MCF 10A (cell line): ENCODE measurements at regions not wholly inside any gene's neighbourhood (a gene's known extent, or its start where the extent isn't known, plus 50 kb on each side); places are given as distances from the start of the nearest gene placed in this dataset.

ENCODE experiments used
- BruUV-seq: library from RNA; stranded (reverse); fragments of 400-500 nt; replicated peaks from 2 replicates; lab custom pipeline; 2021; lab: Mats Ljungman, UMichigan
- CTCF ChIA-PET: fragments of 300-600 bp; sonication (Branson Sonifier 250); formaldehyde crosslinking; extraction: SDS; loops from one replicate; lab custom pipeline; 2021; ENCODE audit warnings: antibody characterized with exemption, inconsistent platforms; lab: Yijun Ruan, JAX
- POLR2A ChIA-PET: fragments of 300-600, 350-650 bp; sonication (Branson Sonifier 250); formaldehyde crosslinking; extraction: SDS; loops from one replicate; lab custom pipeline; 2020; ENCODE audit warnings: antibody characterized with exemption, inconsistent platforms; lab: Yijun Ruan, JAX
- DNase-seq: peaks from one replicate; pipeline ENCODE4 v3.0.0-alpha.2; 2018; ENCODE audit not compliant: unreplicated experiment
- H3K27ac Mint-ChIP-seq: one replicate; pipeline ENCODE4 v1.8.0; 2022; ENCODE audit warnings: mild to moderate bottlenecking, low read depth, mixed read lengths; ENCODE audit not compliant: unreplicated experiment
- H3K27me3 Mint-ChIP-seq: one replicate; pipeline ENCODE4 v1.8.0; 2022; ENCODE audit warnings: mixed read lengths; ENCODE audit not compliant: insufficient read depth, unreplicated experiment
- H3K36me3 Mint-ChIP-seq: one replicate; pipeline ENCODE4 v1.8.0; 2022; ENCODE audit warnings: mild to moderate bottlenecking, moderate library complexity, mixed read lengths; ENCODE audit not compliant: insufficient read depth, unreplicated experiment
- H3K4me1 Mint-ChIP-seq: one replicate; pipeline ENCODE4 v1.8.0; 2022; ENCODE audit warnings: mixed read lengths; ENCODE audit not compliant: insufficient read depth, unreplicated experiment
- H3K4me3 Mint-ChIP-seq: one replicate; pipeline ENCODE4 v1.8.0; 2022; ENCODE audit warnings: mild to moderate bottlenecking, moderate library complexity, mixed read lengths; ENCODE audit not compliant: unreplicated experiment
- H3K9me3 Mint-ChIP-seq: one replicate; pipeline ENCODE4 v1.8.0; 2022; ENCODE audit warnings: mixed read lengths; ENCODE audit not compliant: unreplicated experiment
- intact Hi-C: fragments of 100-400 bp; cut with micrococcal nuclease; formaldehyde crosslinking; loops from 2 replicates; pipeline ENCODE4 v1.14.1; 2022
- TF ChIP-seq, protein P1 (sequence below): fragments of 200-600 bp; IDR thresholded peaks from one replicate; pipeline ENCODE4 v1.8.0; 2022; ENCODE audit warnings: antibody characterized with exemption, mild to moderate bottlenecking; ENCODE audit not compliant: unreplicated experiment

- H3K27me3 Mint-ChIP-seq = peaks cover 3% of the 10 kb centered on the region
- no peaks in the 10 kb centered on the region for H3K9me3 Mint-ChIP-seq
- BruUV-seq = no TSS peak
- no peaks in the 10 kb centered on the region for H3K36me3 Mint-ChIP-seq
- intact Hi-C loops = no loop called here
- DNase-seq = no peak
- no peak overlapping the region for H3K27ac Mint-ChIP-seq
- no peaks in the 10 kb centered on the region for H3K4me1 Mint-ChIP-seq
- no peak overlapping the region for H3K4me3 Mint-ChIP-seq
- ChIA-PET CTCF (no interaction called here), POLR2A (no interaction called here)
- TF ChIP-seq, protein P1, sequence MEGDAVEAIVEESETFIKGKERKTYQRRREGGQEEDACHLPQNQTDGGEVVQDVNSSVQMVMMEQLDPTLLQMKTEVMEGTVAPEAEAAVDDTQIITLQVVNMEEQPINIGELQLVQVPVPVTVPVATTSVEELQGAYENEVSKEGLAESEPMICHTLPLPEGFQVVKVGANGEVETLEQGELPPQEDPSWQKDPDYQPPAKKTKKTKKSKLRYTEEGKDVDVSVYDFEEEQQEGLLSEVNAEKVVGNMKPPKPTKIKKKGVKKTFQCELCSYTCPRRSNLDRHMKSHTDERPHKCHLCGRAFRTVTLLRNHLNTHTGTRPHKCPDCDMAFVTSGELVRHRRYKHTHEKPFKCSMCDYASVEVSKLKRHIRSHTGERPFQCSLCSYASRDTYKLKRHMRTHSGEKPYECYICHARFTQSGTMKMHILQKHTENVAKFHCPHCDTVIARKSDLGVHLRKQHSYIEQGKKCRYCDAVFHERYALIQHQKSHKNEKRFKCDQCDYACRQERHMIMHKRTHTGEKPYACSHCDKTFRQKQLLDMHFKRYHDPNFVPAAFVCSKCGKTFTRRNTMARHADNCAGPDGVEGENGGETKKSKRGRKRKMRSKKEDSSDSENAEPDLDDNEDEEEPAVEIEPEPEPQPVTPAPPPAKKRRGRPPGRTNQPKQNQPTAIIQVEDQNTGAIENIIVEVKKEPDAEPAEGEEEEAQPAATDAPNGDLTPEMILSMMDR = no peak
Measured at GRCh38 chr11:26121466-26121865, 210.5 kb upstream of the ANO3 start.

DNA sequence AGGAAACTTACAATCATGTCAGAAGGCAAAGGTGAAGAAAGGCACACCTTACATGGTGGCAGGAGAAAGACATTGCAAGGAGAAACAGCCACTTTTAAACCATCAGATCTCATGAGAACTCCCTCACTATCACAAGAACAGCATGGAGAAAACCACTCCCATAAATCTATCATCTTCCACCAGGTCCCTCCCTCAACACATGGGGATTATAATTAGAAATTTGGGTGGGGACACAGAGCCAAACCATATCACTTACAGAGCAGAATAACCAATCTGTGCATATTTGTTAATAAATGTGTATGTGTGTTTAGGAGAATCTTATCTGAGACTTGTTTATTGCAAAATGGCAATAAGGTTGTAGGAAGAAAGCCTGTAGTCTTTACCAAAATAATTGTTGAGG is 205.2 kb upstream of the ANO3 start:
- BruUV-seq = no TSS peak
- Mint-ChIP-seq H3K36me3 (no peaks in the 10 kb centered on the region), H3K27ac (no peak overlapping the region), H3K9me3 (no peaks in the 10 kb centered on the region), H3K4me1 (no peaks in the 10 kb centered on the region), H3K4me3 (no peak overlapping the region), H3K27me3 (peaks cover 22% of the 10 kb centered on the region)
- intact Hi-C loops = no loop called here
- ChIA-PET CTCF (no interaction called here), POLR2A (no interaction called here)
- TF ChIP-seq, protein P1 = no peak
- no peak for DNase-seq

DNA sequence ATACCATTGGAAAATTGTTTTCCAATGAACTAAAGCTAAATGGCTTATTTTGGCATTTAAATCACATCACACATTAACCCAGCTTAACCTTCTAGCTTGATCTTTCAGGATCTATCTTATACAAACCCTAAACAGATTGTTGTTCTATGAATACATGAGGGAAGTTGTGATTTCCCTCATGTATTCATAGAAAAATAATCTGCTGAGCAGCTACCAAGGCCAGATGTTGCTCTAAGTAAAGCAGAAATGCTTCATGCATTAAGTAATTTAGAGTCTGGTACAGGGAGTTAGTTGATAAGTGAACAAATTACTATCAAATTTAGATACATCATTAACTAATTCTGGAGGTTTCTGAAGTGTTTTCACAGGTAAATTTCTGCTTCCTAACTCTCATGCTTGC is 204.6 kb upstream of the ANO3 start:
- ChIA-PET POLR2A (no interaction called here), CTCF (no interaction called here)
- no TSS peak for BruUV-seq
- DNase-seq = no peak
- Mint-ChIP-seq H3K27ac (no peak overlapping the region), H3K9me3 (no peaks in the 10 kb centered on the region), H3K27me3 (peaks cover 28% of the 10 kb centered on the region), H3K4me3 (no peak overlapping the region), H3K36me3 (no peaks in the 10 kb centered on the region), H3K4me1 (no peaks in the 10 kb centered on the region)
- intact Hi-C loops = no loop called here
- TF ChIP-seq, protein P1 = no peak

- CTCF ChIA-PET = interaction anchor here (5.2 kb wide), 1 partner anchor 150 kb away, joined by 30 read pairs; no protein-coding TSS in a partner anchor
- POLR2A ChIA-PET = no interaction called here
Measured at GRCh38 chr11:26131406-26131805, 200.5 kb upstream of the ANO3 start.

More at GRCh38 chr11:26131406-26131805, 200.5 kb upstream of the ANO3 start:
- no TSS peak for BruUV-seq
- intact Hi-C loops = no loop called here
- Mint-ChIP-seq H3K4me1 (no peaks in the 10 kb centered on the region), H3K27me3 (peaks cover 54% of the 10 kb centered on the region), H3K27ac (no peak overlapping the region), H3K36me3 (no peaks in the 10 kb centered on the region), H3K9me3 (no peaks in the 10 kb centered on the region), H3K4me3 (no peak overlapping the region)
- DNase-seq = no peak
- TF ChIP-seq, protein P1 = no peak
